GM18907 (cell line): ENCODE measurements at regions not wholly inside any gene's neighbourhood (a gene's known extent, or its start where the extent isn't known, plus 50 kb on each side); places are given as distances from the start of the nearest gene placed in this dataset.
"Not testable (repeated sequence)": the region's sequence is repeated elsewhere in the genome, so short reads cannot be mapped to it uniquely, and the experiment has no call there.

Experiments used
- ATAC-seq: cut with Tn5 transposase; IDR thresholded peaks from one replicate; pipeline ENCODE4 v1.9.1; 2021; ENCODE audit warnings: mild to moderate bottlenecking, moderate library complexity; ENCODE audit not compliant: unreplicated experiment

DNA sequence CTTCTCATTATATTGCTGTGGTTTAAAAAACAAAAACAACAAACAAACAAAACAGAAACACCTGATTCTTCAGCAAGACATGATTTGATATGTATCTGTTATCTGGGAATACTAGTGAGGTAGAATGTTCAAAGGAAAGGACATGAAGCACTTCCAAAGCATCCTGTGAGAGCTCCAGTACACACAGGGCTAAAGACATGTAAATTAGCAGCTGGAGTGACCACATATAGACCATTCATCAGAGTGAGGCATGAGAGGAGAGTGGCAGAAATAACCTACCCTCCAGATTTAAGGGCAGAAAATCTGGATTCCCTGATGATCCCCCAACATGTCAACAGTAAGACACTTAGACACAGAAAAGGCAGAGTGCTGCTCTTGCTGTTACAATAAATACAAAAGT is 260.5 kb upstream of the CHRM3 start:
- ATAC-seq = no peak

DNA sequence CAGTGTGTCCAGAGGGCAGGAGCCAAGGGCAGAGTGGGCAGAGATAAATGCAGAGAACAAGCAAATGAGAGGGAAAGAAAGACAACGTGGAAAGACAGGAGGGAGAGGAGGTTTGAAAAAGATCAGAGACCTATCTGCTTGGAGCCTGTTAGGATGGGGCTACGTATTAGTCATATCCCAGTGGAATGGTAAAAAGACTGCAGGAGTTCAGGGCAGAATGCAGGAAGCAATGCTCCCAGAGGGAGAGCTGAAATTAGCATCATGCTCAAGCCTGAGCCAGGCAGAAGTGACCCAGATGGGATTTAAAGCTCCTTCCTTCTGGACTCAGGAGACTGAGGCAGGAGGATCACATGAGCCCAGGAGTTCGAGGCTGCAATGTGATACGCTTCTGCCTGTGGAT is 261.3 kb upstream of the CHRM3 start:
- ATAC-seq = no peak

DNA sequence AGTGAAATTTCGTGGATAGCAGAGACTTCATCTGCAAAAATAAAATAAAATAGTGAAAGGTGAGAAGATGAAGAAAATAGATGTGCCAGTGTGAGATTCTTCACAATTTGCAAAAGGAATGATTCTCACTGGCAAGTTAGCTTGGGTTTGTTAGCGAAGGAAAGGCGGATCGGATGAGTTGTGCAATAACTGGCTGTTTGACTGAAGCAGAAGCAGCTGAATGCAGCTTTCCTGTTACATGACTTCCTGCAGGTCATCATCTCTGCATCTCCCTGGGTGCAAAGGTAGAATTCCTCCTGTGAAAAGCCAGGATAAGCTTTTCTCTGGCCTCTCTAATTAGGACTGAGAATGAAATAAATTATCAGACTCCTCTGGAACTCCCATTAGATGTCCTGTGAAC is 263.1 kb upstream of the CHRM3 start:
- no peak for ATAC-seq

DNA sequence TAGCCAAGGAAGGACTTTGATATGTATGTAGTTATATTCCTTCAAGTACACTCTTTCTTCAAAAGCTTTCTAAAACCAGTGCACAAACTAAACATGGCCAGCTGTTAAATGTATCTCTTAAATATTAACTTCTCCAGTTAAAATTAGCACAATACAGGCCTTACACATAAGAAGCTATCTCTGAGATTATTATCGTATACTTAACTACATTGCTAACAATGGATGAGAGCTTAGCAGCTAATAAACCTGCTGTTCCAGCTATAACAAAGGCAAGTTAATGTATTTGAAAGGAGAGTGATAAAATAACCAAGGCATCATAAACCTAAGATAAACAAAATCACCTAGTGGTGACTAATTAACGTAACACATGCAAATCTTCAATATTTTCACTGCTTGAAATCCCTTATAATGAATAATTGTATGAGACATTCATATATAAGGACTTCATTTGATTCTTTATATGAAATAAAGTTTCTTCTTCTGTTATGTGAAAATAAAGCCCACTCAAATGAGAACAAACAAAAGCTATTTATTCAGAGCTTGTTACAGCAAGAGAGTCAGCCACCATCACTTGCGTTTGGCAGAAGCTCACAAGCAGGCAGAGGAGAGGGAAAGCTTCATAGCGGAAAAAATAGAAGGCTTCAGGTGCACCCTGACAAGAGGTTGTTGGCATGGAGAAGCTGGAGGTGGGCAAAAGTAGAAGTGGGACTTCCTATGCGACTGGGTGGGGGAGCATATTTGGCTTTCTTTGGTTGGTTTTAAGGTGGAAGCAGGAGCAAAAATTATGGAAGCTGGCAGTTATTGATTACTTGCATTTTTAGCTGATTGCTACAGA is 274.1 kb upstream of the CHRM3 start:
- ATAC-seq = no peak

DNA sequence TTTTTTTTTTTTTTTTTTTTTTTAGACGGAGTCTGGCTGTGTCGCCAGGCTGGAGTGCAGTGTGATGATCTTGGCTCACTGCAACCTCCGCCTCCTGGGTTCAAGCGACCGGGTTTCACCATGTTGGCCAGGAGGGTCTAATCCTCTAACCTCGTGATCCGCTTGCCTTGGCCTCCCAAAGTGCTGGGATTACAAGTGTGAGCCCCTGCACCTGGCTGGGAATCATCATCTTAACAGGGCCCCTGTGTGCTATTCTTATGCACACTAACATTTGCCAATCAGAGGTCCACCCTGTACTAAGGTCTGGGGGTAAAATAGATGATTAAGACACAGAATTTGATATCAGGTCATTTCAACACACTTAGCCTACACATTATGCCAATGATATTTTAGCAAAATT is 278.7 kb upstream of the CHRM3 start:
- no peak for ATAC-seq

DNA sequence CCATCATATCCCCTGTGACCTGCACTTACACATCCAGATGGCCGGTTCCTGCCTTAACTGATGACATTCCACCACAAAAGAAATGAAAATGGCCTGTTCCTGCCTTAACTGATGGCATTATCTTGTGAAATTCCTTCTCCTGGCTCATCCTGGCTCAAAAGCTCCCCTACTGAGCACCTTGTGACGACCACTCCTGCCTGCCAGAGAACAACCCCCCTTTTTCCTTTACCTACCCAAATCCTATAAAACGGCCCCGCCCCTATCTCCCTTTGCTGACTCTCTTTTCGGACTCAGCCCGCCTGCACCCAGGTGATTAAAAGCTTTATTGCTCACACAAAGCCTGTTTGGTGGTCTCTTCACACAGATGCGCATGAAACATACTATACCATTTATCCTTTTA is 279.7 kb upstream of the CHRM3 start:
- not testable (repeated sequence) for ATAC-seq

DNA sequence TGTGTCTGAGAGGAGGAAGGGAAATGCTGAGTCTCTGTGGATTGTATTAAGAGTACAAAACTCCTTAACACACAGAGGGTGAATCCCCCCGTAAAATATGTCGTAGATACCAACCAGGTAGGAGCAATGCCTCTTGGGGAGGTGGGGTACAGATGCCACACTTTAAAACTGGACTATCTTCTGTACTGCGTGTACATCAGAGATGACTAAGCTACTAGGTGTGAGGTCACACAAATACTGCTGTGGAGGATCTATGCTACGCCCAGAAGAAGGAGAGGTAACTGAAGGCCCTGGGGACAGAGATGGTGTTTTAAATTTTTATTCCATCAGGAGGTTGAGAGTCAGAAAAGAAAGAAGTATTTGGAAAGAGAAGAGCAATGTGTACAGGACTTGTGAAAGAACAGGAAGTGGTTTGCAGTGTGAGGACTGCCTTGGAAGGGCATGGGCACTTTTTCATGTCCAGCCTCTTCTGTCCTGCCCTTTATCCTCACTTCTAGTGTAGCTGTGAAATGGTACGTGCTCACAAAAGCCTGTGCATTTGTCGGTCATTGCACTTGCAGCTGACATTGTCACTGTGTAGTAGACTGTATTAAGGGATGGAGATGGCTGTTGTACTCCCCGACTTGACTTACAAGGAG is 287.8 kb upstream of the CHRM3 start:
- no peak for ATAC-seq

DNA sequence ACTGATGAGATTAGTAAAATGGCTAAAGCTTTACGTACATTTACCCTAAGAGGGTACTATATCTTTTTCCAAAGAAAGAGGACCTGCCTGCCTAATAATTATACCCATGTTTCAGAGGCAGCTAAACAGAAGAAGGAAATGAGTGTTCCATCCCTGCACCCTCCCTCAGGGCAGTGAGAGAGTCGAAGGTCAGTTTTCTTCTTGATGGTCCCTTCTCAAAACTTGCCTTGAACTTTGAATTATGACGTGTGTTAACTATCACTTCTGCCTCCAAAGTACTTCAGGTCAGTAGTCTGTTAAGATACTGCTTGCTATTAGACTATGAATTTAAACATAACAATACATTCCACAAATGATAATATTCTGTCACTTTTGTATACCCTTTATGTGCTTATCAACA is 294.8 kb upstream of the CHRM3 start:
- ATAC-seq = no peak

DNA sequence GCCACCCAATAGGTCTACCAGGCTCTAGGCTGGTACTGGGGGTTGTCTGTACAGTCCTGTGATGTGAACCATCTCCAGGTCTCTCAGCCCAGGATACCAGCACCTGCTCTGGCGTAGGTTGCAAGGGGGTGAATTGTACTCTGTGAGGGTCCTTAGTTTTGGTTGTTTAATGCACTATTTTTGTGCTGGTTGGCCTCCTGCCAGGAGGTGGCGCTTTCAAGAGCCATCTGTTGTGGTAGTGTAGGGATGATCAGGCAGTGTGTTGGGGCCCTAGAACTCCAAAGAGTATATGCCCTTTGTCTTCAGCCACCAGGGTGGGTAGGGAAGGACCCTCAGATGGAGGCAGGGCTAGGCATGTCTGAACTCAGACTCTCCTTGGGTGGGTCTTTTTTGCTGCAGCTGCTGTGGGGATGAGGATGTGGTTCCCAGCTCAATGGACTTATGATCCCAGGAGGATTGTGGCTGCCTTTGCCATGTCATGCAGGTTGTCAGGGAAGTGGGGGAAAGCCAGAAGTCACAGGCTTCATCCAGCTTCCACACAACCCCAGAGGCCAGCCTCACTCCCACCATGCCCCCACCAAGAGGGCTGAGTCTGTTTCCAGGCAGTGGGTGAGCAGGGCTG is 301.8 kb upstream of the CHRM3 start:
- ATAC-seq = no peak

DNA sequence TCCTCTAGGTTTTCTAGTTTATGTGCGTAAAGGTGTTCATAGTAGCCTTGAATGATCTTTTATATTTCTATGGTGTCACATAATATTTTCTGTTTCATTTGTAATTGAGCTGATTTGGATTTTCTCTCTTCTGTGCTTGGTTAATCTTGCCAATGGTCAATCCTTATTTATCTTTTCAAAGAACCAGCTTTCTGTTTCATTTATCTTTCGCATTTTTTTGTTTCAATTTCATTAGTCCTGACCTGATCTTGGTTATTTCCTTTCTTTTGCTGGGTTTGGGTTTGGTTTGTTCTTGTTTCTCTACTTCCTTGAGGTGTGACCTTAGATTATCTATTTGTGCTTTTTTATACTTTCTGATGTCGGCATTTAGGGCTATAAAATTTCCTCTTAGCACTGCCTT is 304.4 kb upstream of the CHRM3 start:
- not testable (repeated sequence) for ATAC-seq

DNA sequence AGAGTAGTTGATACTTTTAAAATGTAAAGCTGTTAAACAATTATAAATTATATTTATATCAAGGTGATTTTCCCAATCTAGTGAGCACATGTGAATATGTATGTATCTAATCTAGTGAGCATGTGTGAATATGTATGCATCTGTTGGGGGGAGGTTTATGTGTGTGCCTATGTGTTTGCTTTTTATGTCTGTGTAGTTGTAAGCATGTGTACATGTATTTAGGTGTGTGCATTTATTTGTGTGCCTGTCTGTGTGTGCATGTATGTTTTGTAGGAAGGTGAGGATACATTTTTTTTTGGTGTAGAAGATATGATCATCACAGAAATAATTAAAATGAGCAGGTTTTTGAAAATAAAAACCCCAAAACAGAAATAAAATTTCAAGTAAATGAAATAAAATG is 318.9 kb upstream of the CHRM3 start:
- ATAC-seq = no peak

DNA sequence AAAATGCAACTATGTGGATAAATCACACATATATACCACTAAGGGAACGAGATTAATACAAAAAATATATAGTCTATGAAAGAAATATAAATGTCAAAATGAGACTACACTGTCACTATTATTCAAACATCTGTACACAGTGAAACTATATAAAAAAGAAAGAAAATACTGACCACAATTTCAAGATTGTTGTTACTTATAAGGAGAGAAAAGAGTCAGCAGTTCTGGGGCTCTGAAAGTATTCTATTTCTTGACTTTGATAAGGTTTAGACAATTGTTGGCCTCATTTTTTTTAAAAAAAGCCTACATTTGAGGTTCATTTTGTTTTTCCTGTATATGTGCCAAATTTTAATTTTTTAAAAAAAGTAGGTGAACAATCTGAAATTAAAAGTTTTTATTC is 319.3 kb upstream of the CHRM3 start:
- ATAC-seq = no peak

DNA sequence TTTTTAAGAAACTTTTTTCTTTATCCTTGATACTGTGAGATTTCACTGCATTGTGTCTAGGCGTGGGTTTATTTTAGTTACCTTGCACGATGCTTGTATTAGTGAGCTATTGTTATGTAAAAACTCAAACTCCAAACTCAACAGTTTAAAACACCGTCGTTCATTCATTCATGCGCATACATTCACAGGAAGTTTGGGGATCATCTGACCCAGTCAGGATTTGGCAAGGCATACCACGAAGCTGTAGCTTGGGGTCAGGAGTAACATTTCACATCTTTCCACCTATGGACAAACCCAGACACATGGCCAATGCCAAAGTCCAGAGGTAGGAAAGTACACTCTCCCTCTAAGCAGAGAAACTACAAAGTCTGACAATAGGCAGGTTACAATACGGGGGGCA is 324.6 kb upstream of the CHRM3 start:
- ATAC-seq = no peak

DNA sequence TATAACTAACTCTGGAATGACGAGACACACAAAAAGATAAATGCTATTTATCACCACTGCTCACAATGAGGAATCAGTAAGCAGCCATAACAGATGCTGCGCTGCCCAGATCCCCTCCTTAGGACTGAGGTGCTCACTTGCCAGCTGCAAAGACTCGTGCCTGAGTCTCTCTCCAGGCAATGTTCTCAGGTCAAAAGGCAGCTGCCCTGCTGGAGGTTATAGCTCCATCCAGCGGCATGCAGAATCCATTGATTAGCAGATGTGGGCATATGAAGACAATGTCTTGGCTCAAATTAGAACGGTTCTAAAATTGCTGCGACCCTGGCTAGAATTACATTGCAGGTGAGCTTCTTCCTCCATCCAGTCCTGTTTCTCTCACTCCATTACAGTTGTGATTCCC is 328.2 kb upstream of the CHRM3 start:
- no peak for ATAC-seq

DNA sequence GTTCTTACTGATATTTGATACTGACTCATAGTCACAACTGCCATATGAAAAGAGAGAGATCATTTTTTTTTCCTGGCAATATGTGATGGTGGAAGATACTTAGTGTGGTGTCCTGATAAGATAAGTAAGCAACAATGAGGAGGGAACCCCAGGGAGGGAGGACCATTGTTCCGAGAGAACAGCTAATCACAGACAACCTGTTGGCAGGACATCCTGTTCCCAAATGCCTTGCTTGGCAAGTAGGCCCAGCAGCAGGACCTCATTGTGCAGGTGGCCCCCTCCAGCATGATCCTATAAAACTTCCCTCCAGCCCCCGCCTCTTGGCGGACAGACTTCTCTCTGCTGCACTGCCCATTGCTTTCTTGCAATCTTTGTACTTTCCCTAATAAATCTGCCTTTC is 329.4 kb upstream of the CHRM3 start:
- no peak for ATAC-seq

DNA sequence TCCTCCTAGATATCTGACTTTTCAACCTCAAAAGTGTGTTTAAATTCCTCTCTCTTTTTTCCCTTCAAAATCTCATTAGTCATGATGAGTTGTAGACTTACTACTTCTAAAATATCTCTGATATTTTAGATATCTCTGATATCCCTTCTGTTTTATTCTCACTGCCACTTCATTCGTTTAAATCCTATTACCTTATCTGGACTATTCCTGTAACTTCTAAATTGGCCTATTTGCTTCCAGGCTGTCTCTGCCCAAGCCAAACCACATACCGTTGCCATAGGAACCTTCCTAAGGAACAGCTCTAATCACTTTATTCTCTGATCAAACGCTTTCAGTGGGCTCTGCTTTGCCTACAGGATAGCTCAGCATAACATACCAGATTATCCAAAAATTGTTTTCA is 333.1 kb upstream of the CHRM3 start:
- no peak for ATAC-seq

DNA sequence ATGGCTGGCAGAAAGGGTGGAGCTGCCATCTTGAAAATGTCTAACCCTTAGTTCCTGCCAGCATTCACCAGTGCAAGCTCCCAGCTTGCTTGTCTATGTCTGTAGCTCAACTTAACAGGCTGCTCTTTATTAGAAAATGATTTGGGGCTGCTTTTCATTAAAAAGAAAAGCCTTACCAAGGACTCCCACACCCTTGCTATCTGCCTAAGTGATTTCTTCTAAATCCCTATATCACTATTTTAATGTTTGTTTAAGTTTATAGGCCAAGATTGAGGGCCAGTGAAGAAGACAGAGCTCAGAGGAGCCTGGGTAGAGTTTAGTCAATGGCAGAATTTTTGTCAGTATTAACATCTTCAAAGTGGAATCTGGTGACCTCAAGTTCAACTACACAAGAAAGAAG is 336.8 kb upstream of the CHRM3 start:
- ATAC-seq = no peak

DNA sequence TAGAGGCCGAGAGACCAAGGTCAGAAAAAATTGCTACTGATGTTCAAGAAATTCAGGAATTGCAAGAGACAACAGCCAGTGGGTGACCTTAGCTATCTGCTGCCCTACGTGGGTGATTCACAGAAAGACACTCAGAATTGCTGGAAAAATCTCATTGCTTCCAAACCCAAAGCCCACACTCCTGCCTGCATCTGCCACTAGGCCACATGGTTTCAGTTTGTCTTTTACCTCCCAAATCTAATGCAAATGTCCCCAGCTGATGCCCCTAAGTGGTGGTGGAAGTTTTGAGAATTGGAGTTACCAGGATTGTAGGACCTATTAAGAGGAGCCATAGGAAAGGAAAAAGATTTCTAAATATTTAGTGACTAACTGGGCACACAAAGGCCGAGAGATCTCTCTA is 341.5 kb upstream of the CHRM3 start:
- no peak for ATAC-seq

DNA sequence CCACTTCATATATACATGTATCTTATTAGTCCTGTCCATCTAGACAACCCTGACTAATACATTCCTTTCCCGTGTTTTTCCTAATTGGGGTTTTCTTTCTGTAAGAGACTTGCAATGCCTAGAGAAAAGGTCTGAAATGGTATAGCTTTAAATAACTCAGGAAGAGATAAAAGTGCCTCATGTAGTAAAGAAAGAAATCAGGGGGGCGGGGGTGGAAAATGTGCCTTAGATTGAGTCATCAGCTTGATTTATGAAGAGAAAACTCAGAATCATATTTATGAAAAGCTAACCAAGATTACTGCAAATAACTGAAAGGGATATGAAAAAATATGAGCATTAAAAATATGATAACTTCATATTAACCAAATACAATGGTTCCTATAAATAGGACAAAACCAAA is 345.8 kb upstream of the CHRM3 start:
- ATAC-seq = no peak

DNA sequence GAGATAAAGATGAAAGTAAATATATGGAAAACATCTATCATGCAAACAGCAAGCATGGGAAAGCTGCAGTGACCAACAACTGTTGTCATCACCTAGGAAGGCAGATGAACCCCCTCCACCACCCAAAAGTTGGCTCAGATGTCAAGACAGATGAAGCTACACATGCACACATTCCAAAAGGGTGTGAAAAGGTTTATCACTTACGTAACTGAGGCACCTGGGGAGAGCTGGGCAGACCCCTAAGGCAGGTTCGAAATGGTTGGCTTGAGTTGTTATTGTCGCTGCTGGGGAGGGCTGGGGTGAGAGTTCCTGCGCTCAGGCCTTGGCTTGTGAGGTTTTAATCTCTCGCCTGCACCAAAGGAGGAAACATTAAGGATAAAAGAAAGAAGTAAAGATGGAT is 355.1 kb upstream of the CHRM3 start:
- ATAC-seq = no peak

DNA sequence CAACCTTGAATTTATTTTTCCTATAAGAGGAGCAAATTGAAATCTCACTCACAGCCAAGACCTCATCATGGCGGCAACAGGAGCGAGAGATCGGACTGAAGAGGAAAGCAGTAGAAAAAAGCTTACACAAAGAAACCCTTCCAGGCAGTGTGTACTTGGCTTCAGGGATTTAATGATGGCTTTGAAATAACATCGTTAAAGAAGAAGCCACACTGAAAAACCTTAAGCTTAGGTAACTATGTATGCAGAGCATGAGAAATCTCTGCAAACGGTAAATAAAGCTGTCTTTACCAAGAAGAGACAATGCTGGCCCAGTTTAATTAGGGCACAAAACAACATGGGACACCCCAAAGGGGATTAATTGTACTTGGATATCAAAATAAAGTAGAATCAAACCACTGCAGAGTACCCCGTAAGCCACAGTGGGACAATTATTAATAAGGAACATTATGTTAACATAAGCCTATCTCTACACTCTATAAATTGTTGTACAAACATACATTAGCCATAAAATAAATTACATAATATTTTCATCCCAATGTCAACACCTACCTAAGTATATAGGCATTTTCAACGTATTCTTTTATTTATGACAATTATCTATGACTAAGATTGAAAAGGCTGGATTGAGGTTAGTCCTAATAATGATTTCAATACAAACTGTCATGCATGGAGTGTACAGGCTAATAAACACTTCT is 360.2 kb upstream of the CHRM3 start:
- no peak for ATAC-seq

DNA sequence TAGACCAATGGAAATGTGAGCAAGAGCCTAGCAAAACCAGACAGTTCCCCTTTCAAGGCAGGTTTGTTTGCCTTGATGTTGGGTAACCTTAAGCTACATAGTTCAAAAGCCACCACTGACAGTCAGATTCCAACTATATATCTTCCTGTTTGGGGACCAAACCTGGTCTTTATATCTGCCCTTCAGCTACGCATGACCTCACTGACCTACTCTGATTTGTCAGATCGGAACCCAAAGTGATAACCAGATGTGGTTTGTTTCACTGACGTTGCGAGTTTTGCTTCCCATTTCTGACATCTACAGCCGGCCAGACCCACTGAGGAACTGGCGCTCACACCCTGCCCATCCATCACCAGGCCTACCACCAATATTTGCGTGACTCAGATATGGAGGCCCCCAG is 361.1 kb upstream of the CHRM3 start:
- ATAC-seq = no peak
